Smooth muscle cell (in vitro differentiated cells): ENCODE measurements at regions not wholly inside any gene's neighbourhood (a gene's known extent, or its start where the extent isn't known, plus 50 kb on each side); places are given as distances from the start of the nearest gene placed in this dataset.
"Not testable (repeated sequence)": the region's sequence is repeated elsewhere in the genome, so short reads cannot be mapped to it uniquely, and the experiment has no call there.

Experiments
- DNase-seq: peaks from one replicate; lab custom pipeline; 2025; ENCODE audit not compliant: unreplicated experiment; lab: John Stamatoyannopoulos, UW
- H2AFZ ChIP-seq: fragments of 200-600 bp; sonication (generic); 2 replicates; pipeline ENCODE4 v1.6.0; 2016; ENCODE audit warnings: antibody characterized with exemption, low read depth, mild to moderate bottlenecking
- H3F3A ChIP-seq: fragments of 200-600 bp; sonication (generic); 2 replicates; pipeline ENCODE4 v1.6.0; 2017; ENCODE audit warnings: antibody characterized with exemption, low read depth
- H3K27ac ChIP-seq: fragments of 200-600 bp; sonication (generic); 2 replicates; pipeline ENCODE4 v1.5.1; 2016; ENCODE audit warnings: low read depth, mild to moderate bottlenecking
- H3K27me3 ChIP-seq: fragments of 200-600 bp; sonication (generic); 2 replicates; pipeline ENCODE4 v1.6.1; 2016; ENCODE audit warnings: low read depth, mild to moderate bottlenecking
- H3K36me3 ChIP-seq: fragments of 200-600 bp; sonication (generic); 2 replicates; pipeline ENCODE4 v1.5.1; 2016; ENCODE audit warnings: low read depth
- H3K4me1 ChIP-seq: fragments of 200-600 bp; sonication (generic); 2 replicates; pipeline ENCODE4 v1.5.1; 2016; ENCODE audit warnings: low read depth
- H3K4me2 ChIP-seq: fragments of 200-600 bp; sonication (generic); 2 replicates; pipeline ENCODE4 v1.6.0; 2016; ENCODE audit warnings: mild to moderate bottlenecking
- H3K4me3 ChIP-seq: fragments of 200-600 bp; sonication (generic); 2 replicates; pipeline ENCODE4 v1.5.1; 2016; ENCODE audit warnings: mild to moderate bottlenecking
- H3K79me2 ChIP-seq: fragments of 200-600 bp; sonication (generic); 2 replicates; pipeline ENCODE4 v1.6.0; 2016; ENCODE audit warnings: low read depth, mild to moderate bottlenecking
- H3K9ac ChIP-seq: fragments of 200-600 bp; sonication (generic); 2 replicates; pipeline ENCODE4 v1.6.0; 2016; ENCODE audit warnings: low read depth
- H3K9me3 ChIP-seq: fragments of 200-600 bp; sonication (generic); replicated peaks from 2 replicates; pipeline ENCODE4 v1.5.1; 2016; ENCODE audit warnings: low read depth
- H4K20me1 ChIP-seq: fragments of 200-600 bp; sonication (generic); 2 replicates; pipeline ENCODE4 v1.6.0; 2016; ENCODE audit warnings: low read depth
- WGBS: methylation state at CpG from one replicate; pipeline ENCODE4 v1.1.7; 2016; ENCODE audit warnings: low lambda C conversion rate; 5-methylcytosine and 5-hydroxymethylcytosine counted together
- TF ChIP-seq, protein P1 (sequence below): fragments of 200-600 bp; sonication (generic); IDR thresholded peaks from 2 replicates; pipeline ENCODE4 v1.5.1; 2017; ENCODE audit warnings: borderline replicate concordance, mild to moderate bottlenecking, antibody characterized with exemption; ENCODE audit not compliant: insufficient read depth, poor library complexity, severe bottlenecking

DNA sequence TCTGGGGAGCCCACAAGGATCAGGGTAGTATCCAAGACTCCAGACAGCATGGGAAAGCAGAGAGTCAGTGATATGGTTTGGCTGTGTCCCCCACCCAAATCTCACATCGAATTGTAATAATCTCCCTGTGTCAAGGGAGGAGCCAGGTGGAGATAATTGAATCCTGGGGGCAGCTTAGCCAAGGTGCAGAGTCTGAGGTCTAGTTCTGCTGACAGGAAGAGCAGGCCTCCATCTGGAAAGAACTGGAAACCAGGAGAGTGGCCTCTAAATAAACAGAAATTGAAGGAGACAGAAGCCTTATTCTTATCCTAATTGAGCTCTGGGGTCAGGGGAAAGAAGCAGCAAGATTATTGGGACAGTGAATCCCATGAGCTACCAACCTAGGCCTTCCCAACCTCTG is 146.7 kb upstream of the NRP1 start:
- Histone ChIP-seq H3K79me2 (no peaks in the 10 kb centered on the region), H3K27ac (no peak overlapping the region), H3K36me3 (no peaks in the 10 kb centered on the region), H3K4me2 (no peak overlapping the region), H3F3A (no peaks in the 10 kb centered on the region), H3K9me3 (no peaks in the 10 kb centered on the region), H3K9ac (no peak overlapping the region), H3K27me3 (no peaks in the 10 kb centered on the region), H2AFZ (no peak overlapping the region), H3K4me3 (no peak overlapping the region), H3K4me1 (peaks cover 23% of the 10 kb centered on the region), H4K20me1 (no peaks in the 10 kb centered on the region)
- WGBS: 85% methylated on average over 1 of the region's 1 CpG
- DNase-seq: no peak
- TF ChIP-seq, protein P1, sequence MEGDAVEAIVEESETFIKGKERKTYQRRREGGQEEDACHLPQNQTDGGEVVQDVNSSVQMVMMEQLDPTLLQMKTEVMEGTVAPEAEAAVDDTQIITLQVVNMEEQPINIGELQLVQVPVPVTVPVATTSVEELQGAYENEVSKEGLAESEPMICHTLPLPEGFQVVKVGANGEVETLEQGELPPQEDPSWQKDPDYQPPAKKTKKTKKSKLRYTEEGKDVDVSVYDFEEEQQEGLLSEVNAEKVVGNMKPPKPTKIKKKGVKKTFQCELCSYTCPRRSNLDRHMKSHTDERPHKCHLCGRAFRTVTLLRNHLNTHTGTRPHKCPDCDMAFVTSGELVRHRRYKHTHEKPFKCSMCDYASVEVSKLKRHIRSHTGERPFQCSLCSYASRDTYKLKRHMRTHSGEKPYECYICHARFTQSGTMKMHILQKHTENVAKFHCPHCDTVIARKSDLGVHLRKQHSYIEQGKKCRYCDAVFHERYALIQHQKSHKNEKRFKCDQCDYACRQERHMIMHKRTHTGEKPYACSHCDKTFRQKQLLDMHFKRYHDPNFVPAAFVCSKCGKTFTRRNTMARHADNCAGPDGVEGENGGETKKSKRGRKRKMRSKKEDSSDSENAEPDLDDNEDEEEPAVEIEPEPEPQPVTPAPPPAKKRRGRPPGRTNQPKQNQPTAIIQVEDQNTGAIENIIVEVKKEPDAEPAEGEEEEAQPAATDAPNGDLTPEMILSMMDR: no peak

DNA sequence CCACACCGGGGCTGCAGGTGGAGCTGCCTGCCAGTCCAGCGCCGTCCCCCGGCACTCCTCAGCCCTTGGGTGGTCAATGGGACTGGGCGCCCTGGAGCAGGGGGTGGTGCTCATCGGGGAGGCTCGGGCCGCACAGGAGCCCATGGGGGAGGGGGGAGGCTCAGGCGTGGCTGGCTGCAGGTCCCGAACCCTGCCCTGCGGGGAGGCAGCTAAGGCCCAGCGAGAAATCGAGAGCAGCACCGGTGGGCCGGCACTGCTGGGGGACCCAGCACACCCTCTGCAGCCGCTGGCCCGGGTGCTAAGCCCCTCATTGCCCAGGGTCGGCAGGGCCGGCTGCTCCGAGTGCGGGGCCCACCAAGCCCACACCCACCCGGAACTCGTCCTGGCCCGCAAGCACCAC is 145.9 kb upstream of the NRP1 start:
- H3K4me2 ChIP-seq, H3K4me3 ChIP-seq, DNase-seq, H3F3A ChIP-seq, H3K79me2 ChIP-seq, H3K27ac ChIP-seq, H3K9ac ChIP-seq, H3K27me3 ChIP-seq, H4K20me1 ChIP-seq, H3K9me3 ChIP-seq, H3K36me3 ChIP-seq, H2AFZ ChIP-seq: not testable (repeated sequence)
- H3K4me1 ChIP-seq: peaks cover 19% of the 10 kb centered on the region
- WGBS: 98% methylated on average over 21 of the region's 24 CpGs

DNA sequence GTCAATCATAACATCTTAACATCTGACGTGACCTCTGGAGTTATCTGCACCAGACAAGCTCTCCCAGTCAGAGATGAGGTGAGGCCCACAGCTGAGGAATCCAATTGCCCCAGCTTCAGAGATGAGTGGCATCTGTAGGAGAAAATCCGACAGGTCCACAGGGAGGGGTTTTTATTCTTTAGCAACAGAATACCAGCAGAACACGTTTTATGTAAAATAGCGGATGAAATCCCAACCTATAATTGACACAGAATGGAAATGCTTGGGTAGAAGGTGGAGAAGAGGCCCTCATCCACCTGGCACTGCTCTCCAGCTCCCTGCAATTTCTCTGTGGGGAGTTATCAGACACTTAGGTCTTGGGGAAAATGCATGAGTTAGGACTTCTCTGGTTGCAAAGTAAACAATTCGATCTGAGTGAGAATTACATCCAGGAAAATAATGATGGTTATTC is 144.2 kb upstream of the NRP1 start:
- DNase-seq: no peak

DNA sequence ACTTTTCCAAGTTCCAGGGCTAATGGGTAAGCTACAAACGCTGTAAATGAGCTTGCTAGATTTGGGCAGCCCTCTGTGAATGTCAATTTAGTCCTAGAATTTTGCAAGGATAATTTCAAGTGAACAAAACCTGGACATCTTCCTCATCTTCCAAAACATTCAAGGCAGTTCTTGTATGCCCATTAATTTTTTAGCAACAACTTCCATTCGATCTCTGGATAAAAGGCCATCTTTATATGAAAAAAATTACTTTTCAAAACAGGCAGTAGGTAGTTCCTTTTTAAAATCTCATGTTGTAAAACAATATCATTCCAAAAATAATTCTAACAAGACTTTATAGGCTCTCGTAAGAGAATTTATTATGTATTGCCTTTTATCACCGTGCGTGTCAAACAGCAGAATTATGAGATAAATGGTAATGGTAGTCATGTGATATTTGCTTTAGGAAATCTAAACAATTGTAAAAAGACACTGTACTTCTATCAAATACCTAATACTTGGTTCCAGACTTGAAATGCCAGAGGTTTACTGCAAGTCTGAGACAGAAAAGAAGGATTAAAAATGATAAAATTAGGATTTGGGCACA is 143.7 kb upstream of the NRP1 start:
- WGBS: 86% methylated on average over 5 of the region's 5 CpGs

More for the DNA sequence above, 144.2 kb upstream of the NRP1 start:
- 87% methylated on average over 5 of the region's 5 CpGs for WGBS
- no peaks in the 10 kb centered on the region for H3K9me3 ChIP-seq
- no peak overlapping the region for H3K27ac ChIP-seq
- H3K4me1 ChIP-seq: peaks cover 1% of the 10 kb centered on the region
- H3K9ac ChIP-seq: no peak overlapping the region
- H3K36me3 ChIP-seq: no peaks in the 10 kb centered on the region
- H3K4me3 ChIP-seq: no peak overlapping the region
- no peaks in the 10 kb centered on the region for H3K27me3 ChIP-seq
- TF ChIP-seq, protein P1: no peak
- no peaks in the 10 kb centered on the region for H3K79me2 ChIP-seq
- no peak overlapping the region for H2AFZ ChIP-seq
- no peaks in the 10 kb centered on the region for H4K20me1 ChIP-seq
- H3F3A ChIP-seq: no peaks in the 10 kb centered on the region
- no peak overlapping the region for H3K4me2 ChIP-seq

More for the DNA sequence above, 143.7 kb upstream of the NRP1 start:
- TF ChIP-seq, protein P1: no peak
- no peak overlapping the region for H3K4me3 ChIP-seq
- no peaks in the 10 kb centered on the region for H3K9me3 ChIP-seq
- no peaks in the 10 kb centered on the region for H4K20me1 ChIP-seq
- H3K4me2 ChIP-seq: no peak overlapping the region
- no peaks in the 10 kb centered on the region for H3K79me2 ChIP-seq
- H3K27me3 ChIP-seq: no peaks in the 10 kb centered on the region
- H3K4me1 ChIP-seq: no peaks in the 10 kb centered on the region
- no peaks in the 10 kb centered on the region for H3K36me3 ChIP-seq
- no peak overlapping the region for H2AFZ ChIP-seq
- H3K27ac ChIP-seq: no peak overlapping the region
- no peak for DNase-seq
- H3F3A ChIP-seq: no peaks in the 10 kb centered on the region
- no peak overlapping the region for H3K9ac ChIP-seq
